ENCODE measurements at regions not wholly inside any gene's neighbourhood (a gene's known extent, or its start where the extent isn't known, plus 50 kb on each side); places are given as distances from the start of the nearest gene placed in this dataset.

GRCh38 chr13:40151673-40152072 is 496.2 kb downstream of the COG6 start:
- no peak overlapping the region for H2AFZ ChIP-seq (ENCODE audit: low read depth, low read length, severe bottlenecking)
- H3K27ac ChIP-seq (ENCODE audit: low read depth, low read length), result no peak overlapping the region
- no peak for TF ChIP-seq EZH2phosphoT487 (conservative IDR thresholded peaks at IDR 0.05; ENCODE audit: low read length)
- no peak for TF ChIP-seq CTCF (IDR thresholded peaks at IDR 0.05; ENCODE audit: insufficient read depth, low read length, poor library complexity, severe bottlenecking)
- H3K4me2 ChIP-seq (ENCODE audit: low read depth, low read length, poor library complexity, severe bottlenecking), result no peak overlapping the region
- no peaks in the 10 kb centered on the region for H3K9me3 ChIP-seq (ENCODE audit: insufficient read depth, low read length)
- H3K9ac ChIP-seq (ENCODE audit: low read length), result no peak overlapping the region
- H3K27me3 ChIP-seq (ENCODE audit: low read length), result no peaks in the 10 kb centered on the region
- no peaks in the 10 kb centered on the region for H3K9me2 ChIP-seq (replicated peaks; ENCODE audit: insufficient read depth, low read length)
- no peaks in the 10 kb centered on the region for H4K20me1 ChIP-seq (ENCODE audit: low read depth, low read length)
- no peaks in the 10 kb centered on the region for H3K36me3 ChIP-seq (ENCODE audit: low read length)
- H3K4me3 ChIP-seq (ENCODE audit: insufficient read depth, low read length, poor library complexity, severe bottlenecking), result no peak overlapping the region
- H3F3A ChIP-seq (ENCODE audit: insufficient read depth), result no peaks in the 10 kb centered on the region
- H3K79me2 ChIP-seq (ENCODE audit: insufficient read depth, low read length), result no peaks in the 10 kb centered on the region

GRCh38 chr13:40152145-40152544 is 496.7 kb downstream of the COG6 start:
- Histone ChIP-seq H3K27ac (ENCODE audit: low read depth, low read length) (no peak overlapping the region), H3F3A (ENCODE audit: insufficient read depth) (no peaks in the 10 kb centered on the region), H3K36me3 (ENCODE audit: low read length) (no peaks in the 10 kb centered on the region), H3K4me2 (ENCODE audit: low read depth, low read length, poor library complexity, severe bottlenecking) (no peak overlapping the region), H3K9me3 (ENCODE audit: insufficient read depth, low read length) (no peaks in the 10 kb centered on the region), H3K79me2 (ENCODE audit: insufficient read depth, low read length) (no peaks in the 10 kb centered on the region), H3K4me3 (ENCODE audit: insufficient read depth, low read length, poor library complexity, severe bottlenecking) (no peak overlapping the region), H3K27me3 (ENCODE audit: low read length) (no peaks in the 10 kb centered on the region), H2AFZ (ENCODE audit: low read depth, low read length, severe bottlenecking) (no peak overlapping the region), H3K9me2 (replicated peaks; ENCODE audit: insufficient read depth, low read length) (no peaks in the 10 kb centered on the region), H3K9ac (ENCODE audit: low read length) (no peak overlapping the region), H4K20me1 (ENCODE audit: low read depth, low read length) (no peaks in the 10 kb centered on the region)
- TF ChIP-seq EZH2phosphoT487 (conservative IDR thresholded peaks at IDR 0.05; ENCODE audit: low read length) (no peak), CTCF (IDR thresholded peaks at IDR 0.05; ENCODE audit: insufficient read depth, low read length, poor library complexity, severe bottlenecking) (no peak)

GRCh38 chr13:40152922-40153321 is 497.5 kb downstream of the COG6 start:
- Histone ChIP-seq H3K36me3 (ENCODE audit: low read length) (no peaks in the 10 kb centered on the region), H3K9me3 (ENCODE audit: insufficient read depth, low read length) (no peaks in the 10 kb centered on the region), H3K27ac (ENCODE audit: low read depth, low read length) (no peak overlapping the region), H2AFZ (ENCODE audit: low read depth, low read length, severe bottlenecking) (no peak overlapping the region), H3K27me3 (ENCODE audit: low read length) (no peaks in the 10 kb centered on the region), H4K20me1 (ENCODE audit: low read depth, low read length) (no peaks in the 10 kb centered on the region), H3K4me2 (ENCODE audit: low read depth, low read length, poor library complexity, severe bottlenecking) (no peak overlapping the region), H3K9me2 (replicated peaks; ENCODE audit: insufficient read depth, low read length) (no peaks in the 10 kb centered on the region), H3K9ac (ENCODE audit: low read length) (no peak overlapping the region), H3K79me2 (ENCODE audit: insufficient read depth, low read length) (no peaks in the 10 kb centered on the region), H3F3A (ENCODE audit: insufficient read depth) (no peaks in the 10 kb centered on the region), H3K4me3 (ENCODE audit: insufficient read depth, low read length, poor library complexity, severe bottlenecking) (no peak overlapping the region)
- TF ChIP-seq EZH2phosphoT487 (conservative IDR thresholded peaks at IDR 0.05; ENCODE audit: low read length) (no peak), CTCF (IDR thresholded peaks at IDR 0.05; ENCODE audit: insufficient read depth, low read length, poor library complexity, severe bottlenecking) (no peak)

Measured in SU-DHL-6 (cell line).